GM19372 (cell line): ENCODE measurements at regions not wholly inside any gene's neighbourhood (a gene's known extent, or its start where the extent isn't known, plus 50 kb on each side); places are given as distances from the start of the nearest gene placed in this dataset.

Source experiments
- ATAC-seq: cut with Tn5 transposase; IDR thresholded peaks from one replicate; pipeline ENCODE4 v1.9.1; 2021; ENCODE audit warnings: mild to moderate bottlenecking, low read depth, moderate library complexity; ENCODE audit not compliant: unreplicated experiment

GRCh38 chr13:34634448-34634847 lies 307.6 kb upstream of the NBEA start:
- no peak for ATAC-seq

- no peak for ATAC-seq
These were observed 304.9 kb upstream of the NBEA start for GRCh38 chr13:34637138-34637537.

GRCh38 chr13:34637636-34638035 lies 304.4 kb upstream of the NBEA start:
- ATAC-seq = no peak

GRCh38 chr13:34638897-34639296 lies 303.2 kb upstream of the NBEA start:
- ATAC-seq = no peak

- no peak for ATAC-seq
These were observed 301.7 kb upstream of the NBEA start for GRCh38 chr13:34640179-34640992.

- no peak for ATAC-seq
These were observed 301.1 kb upstream of the NBEA start for GRCh38 chr13:34640993-34641330.

- no peak for ATAC-seq
These were observed 294.5 kb upstream of the NBEA start for GRCh38 chr13:34647379-34648150.

- no peak for ATAC-seq
These were observed 287.9 kb upstream of the NBEA start for GRCh38 chr13:34654203-34654602.

GRCh38 chr13:34654647-34655046 lies 287.4 kb upstream of the NBEA start:
- no peak for ATAC-seq

GRCh38 chr13:34655554-34655953 lies 286.5 kb upstream of the NBEA start:
- no peak for ATAC-seq

GRCh38 chr13:34657716-34658115 lies 284.4 kb upstream of the NBEA start:
- ATAC-seq = no peak

GRCh38 chr13:34667286-34668218 lies 274.5 kb upstream of the NBEA start:
- ATAC-seq = no peak

- no peak for ATAC-seq
These were observed 270.9 kb upstream of the NBEA start for GRCh38 chr13:34671137-34671536.

- no peak for ATAC-seq
These were observed 269.4 kb upstream of the NBEA start for GRCh38 chr13:34672631-34673030.

- ATAC-seq = no peak
These were observed 266.4 kb upstream of the NBEA start for GRCh38 chr13:34675626-34676025.

GRCh38 chr13:34678154-34678553 lies 263.9 kb upstream of the NBEA start:
- ATAC-seq = no peak

- no peak for ATAC-seq
These were observed 260.6 kb upstream of the NBEA start for GRCh38 chr13:34681405-34681955.

GRCh38 chr13:34695063-34695462 lies 247.0 kb upstream of the NBEA start:
- ATAC-seq = no peak

- no peak for ATAC-seq
These were observed 245.8 kb upstream of the NBEA start for GRCh38 chr13:34696296-34696695.

- no peak for ATAC-seq
These were observed 245.3 kb upstream of the NBEA start for GRCh38 chr13:34696741-34697140.

GRCh38 chr13:34698945-34699344 lies 243.1 kb upstream of the NBEA start:
- no peak for ATAC-seq
